ENCODE measurements at regions not wholly inside any gene's neighbourhood (a gene's known extent, or its start where the extent isn't known, plus 50 kb on each side); places are given as distances from the start of the nearest gene placed in this dataset.

- no peak for DNase-seq
These were observed 998.0 kb upstream of the B3GALT2 start for GRCh38 chr1:194184425-194184824.

- DNase-seq = no peak
These were observed 995.4 kb upstream of the B3GALT2 start for GRCh38 chr1:194181845-194182244.

- no peak for DNase-seq
These were observed 989.8 kb upstream of the B3GALT2 start for GRCh38 chr1:194176212-194176611.

GRCh38 chr1:194175251-194175650 lies 988.8 kb upstream of the B3GALT2 start:
- DNase-seq = no peak

GRCh38 chr1:194174528-194174927 lies 988.1 kb upstream of the B3GALT2 start:
- no peak for DNase-seq

GRCh38 chr1:194171596-194171995 lies 985.2 kb upstream of the B3GALT2 start:
- DNase-seq = no peak

- no peak for DNase-seq
These were observed 981.7 kb upstream of the B3GALT2 start for GRCh38 chr1:194167956-194168640.

- no peak for DNase-seq
These were observed 978.3 kb upstream of the B3GALT2 start for GRCh38 chr1:194164755-194165154.

GRCh38 chr1:194161591-194161990 lies 975.2 kb upstream of the B3GALT2 start:
- DNase-seq = no peak

- DNase-seq = no peak
These were observed 973.5 kb upstream of the B3GALT2 start for GRCh38 chr1:194159941-194160340.

- DNase-seq = no peak
These were observed 969.5 kb upstream of the B3GALT2 start for GRCh38 chr1:194155962-194156361.

GRCh38 chr1:194151056-194151455 lies 964.6 kb upstream of the B3GALT2 start:
- no peak for DNase-seq

- no peak for DNase-seq
These were observed 963.8 kb upstream of the B3GALT2 start for GRCh38 chr1:194150242-194150641.

GRCh38 chr1:194133152-194133551 lies 946.7 kb upstream of the B3GALT2 start:
- DNase-seq = no peak

- DNase-seq = no peak
These were observed 931.7 kb upstream of the B3GALT2 start for GRCh38 chr1:194118086-194118485.

GRCh38 chr1:194117582-194117981 lies 931.2 kb upstream of the B3GALT2 start:
- DNase-seq = no peak

- no peak for DNase-seq
These were observed 927.9 kb upstream of the B3GALT2 start for GRCh38 chr1:194114288-194114687.

GRCh38 chr1:194105381-194105780 lies 919.0 kb upstream of the B3GALT2 start:
- DNase-seq = no peak

- no peak for DNase-seq
These were observed 917.9 kb upstream of the B3GALT2 start for GRCh38 chr1:194104247-194104844.

GRCh38 chr1:194103516-194104246 lies 917.3 kb upstream of the B3GALT2 start:
- no peak for DNase-seq

- DNase-seq = no peak
These were observed 916.7 kb upstream of the B3GALT2 start for GRCh38 chr1:194103101-194103500.

- DNase-seq = no peak
These were observed 916.2 kb upstream of the B3GALT2 start for GRCh38 chr1:194102607-194103006.

- DNase-seq = no peak
These were observed 898.3 kb upstream of the B3GALT2 start for GRCh38 chr1:194084755-194085154.

- DNase-seq = no peak
These were observed 895.0 kb upstream of the B3GALT2 start for GRCh38 chr1:194081444-194081843.

All from stimulated activated CD4-positive, alpha-beta T cell treated with anti-CD3 and anti-CD28 coated beads, Interleukin-12 subunit alpha, Interleukin-12 subunit beta, amount 100 ng/mL, for 4 hours (primary cell).